Panc1 (cell line): ENCODE measurements at regions not wholly inside any gene's neighbourhood (a gene's known extent, or its start where the extent isn't known, plus 50 kb on each side); places are given as distances from the start of the nearest gene placed in this dataset.

ENCODE experiments used
- ATAC-seq: fragments of 200-7000 bp; cut with Tn5 transposase; 2 replicates; pipeline ENCODE4 v1.9.1; 2020; ENCODE audit warnings: mild to moderate bottlenecking, moderate library complexity
- BruUV-seq: library from RNA; stranded (reverse); fragments of 400-500 nt; replicated peaks from 2 replicates; lab custom pipeline; 2021; lab: Mats Ljungman, UMichigan
- CTCF ChIA-PET: fragments of 300-600 bp; sonication (Branson Sonifier 250); formaldehyde crosslinking; loops from one replicate; lab custom pipeline; 2022; ENCODE audit warnings: antibody characterized with exemption; lab: Charles Lee
- POLR2A ChIA-PET: fragments of 300-600 bp; sonication (Branson Sonifier 250); formaldehyde crosslinking; loops from one replicate; lab custom pipeline; 2022; ENCODE audit warnings: antibody characterized with exemption; lab: Charles Lee
- DNase-seq: peaks from one replicate; pipeline ENCODE4 v3.0.0-alpha.2; 2010; ENCODE audit warnings: low read depth, low spot score
- H3K27ac ChIP-seq: 2 replicates; pipeline ENCODE4 v1.5.1; 2011; ENCODE audit warnings: mild to moderate bottlenecking, low read length, inconsistent platforms
- H3K27me3 ChIP-seq: fragments of 200-500 bp; sonication (Bioruptor generic); 2 replicates; pipeline ENCODE4 v1.6.0; 2014; ENCODE audit warnings: low read length, inconsistent platforms; ENCODE audit not compliant: control insufficient read depth, insufficient read depth
- H3K36me3 ChIP-seq: fragments of 200-500 bp; sonication (Bioruptor generic); 2 replicates; pipeline ENCODE4 v1.5.1; 2014; ENCODE audit warnings: inconsistent platforms, mild to moderate bottlenecking, low read length, moderate library complexity; ENCODE audit not compliant: control insufficient read depth, insufficient read depth
- H3K4me1 ChIP-seq: 2 replicates; pipeline ENCODE4 v1.5.1; 2011; ENCODE audit warnings: inconsistent platforms, mild to moderate bottlenecking, low read length, moderate library complexity; ENCODE audit not compliant: control insufficient read depth, insufficient read depth
- H3K4me3 ChIP-seq, 2 experiments: 2 replicates each; pipeline ENCODE4 v1.5.1; 2011 to 2012; ENCODE audit warnings: low read depth in 2 of 2, low read length in 2 of 2, mild to moderate bottlenecking in 2 of 2, inconsistent platforms in 1 of 2, moderate library complexity in 1 of 2
- H3K9me3 ChIP-seq: fragments of 200-500 bp; sonication (Bioruptor generic); 2 replicates; pipeline ENCODE4 v1.5.1; 2014; ENCODE audit warnings: low read depth, mild to moderate bottlenecking, inconsistent platforms, low read length, moderate library complexity; ENCODE audit not compliant: control insufficient read depth, insufficient read depth
- CTCF ChIP-seq: fragments of 450-650 bp; IDR thresholded peaks from 2 replicates; pipeline ENCODE4 v1.5.1; 2017; ENCODE audit warnings: mild to moderate bottlenecking
- POLR2AphosphoS5 ChIP-seq: IDR thresholded peaks from 2 replicates; pipeline ENCODE4 v1.6.1; 2012; ENCODE audit warnings: mild to moderate bottlenecking, low read depth, low read length, moderate library complexity
- REST ChIP-seq, 2 experiments: IDR thresholded peaks; 2 replicates each; pipeline ENCODE4 v1.6.1; 2011 to 2012; ENCODE audit warnings: low read depth in 2 of 2, control low read depth in 1 of 2, low read length in 1 of 2, mild to moderate bottlenecking in 1 of 2, moderate library complexity in 1 of 2; ENCODE audit not compliant: insufficient read depth in 1 of 2
- SIN3A ChIP-seq: IDR thresholded peaks from 2 replicates; pipeline ENCODE4 v1.6.1; 2012; ENCODE audit warnings: low read depth, mild to moderate bottlenecking, low read length, moderate library complexity, borderline replicate concordance; ENCODE audit not compliant: insufficient read depth
- TCF7L2 ChIP-seq: IDR thresholded peaks from 2 replicates; pipeline ENCODE4 v1.6.1; 2011; ENCODE audit warnings: mild to moderate bottlenecking, low read depth, low read length, inconsistent platforms
- in situ Hi-C: cut with HindIII; loops from 2 replicates; pipeline ENCODE4 v1.10.0; 2016; ENCODE audit warnings: low sequenced_read_pairs, low pct_unique_long_range_greater_than_20kb
- intact Hi-C: fragments of 100-400 bp; cut with micrococcal nuclease; formaldehyde crosslinking; loops from one replicate; pipeline ENCODE4 v1.10.0; 2022; ENCODE audit not compliant: unreplicated experiment

- Histone ChIP-seq H3K36me3 (no peaks in the 10 kb centered on the region), H3K4me3 (no peak overlapping the region), H3K9me3 (no peaks in the 10 kb centered on the region), H3K4me1 (no peaks in the 10 kb centered on the region), H3K27ac (no peak overlapping the region), H3K27me3 (no peaks in the 10 kb centered on the region)
- ATAC-seq (no peak), DNase-seq (no peak)
- ChIA-PET POLR2A (no interaction called here), CTCF (no interaction called here)
- intact Hi-C loops = no loop called here
- no peak for TF ChIP-seq TCF7L2
- TF ChIP-seq POLR2AphosphoS5 = no peak
- no peak for TF ChIP-seq REST (IDR thresholded peaks at IDR 0.05; ENCODE audit: insufficient read depth in 1 of 2, low read depth in 2 of 2, low read length in 1 of 2)
- no peak for TF ChIP-seq CTCF
- no peak for TF ChIP-seq SIN3A
- BruUV-seq = no TSS peak
- in situ Hi-C loops = no loop called here
Observed at GRCh38 chr20:40195742-40196141, 493.3 kb downstream of the MAFB start.

- H3K9me3 ChIP-seq = no peaks in the 10 kb centered on the region
- no peaks in the 10 kb centered on the region for H3K4me1 ChIP-seq
- CTCF ChIA-PET = no interaction called here
- no peak overlapping the region for H3K4me3 ChIP-seq
- no peaks in the 10 kb centered on the region for H3K27me3 ChIP-seq
- ATAC-seq (no peak), DNase-seq (no peak)
- TF ChIP-seq CTCF (no peak), REST (IDR thresholded peaks at IDR 0.05; ENCODE audit: insufficient read depth in 1 of 2, low read depth in 2 of 2, low read length in 1 of 2) (no peak), TCF7L2 (no peak), POLR2AphosphoS5 (no peak), SIN3A (no peak)
- H3K27ac ChIP-seq = no peak overlapping the region
- intact Hi-C loops (no loop called here), in situ Hi-C loops (no loop called here)
- POLR2A ChIA-PET = interaction anchor here (0.6 kb wide), 1 partner anchor 166 kb away, joined by 3 read pairs; no protein-coding TSS in a partner anchor
- no TSS peak for BruUV-seq
- H3K36me3 ChIP-seq = no peaks in the 10 kb centered on the region
Observed at GRCh38 chr20:40192529-40192928, 496.5 kb downstream of the MAFB start.
